HCT116 (cell line): ENCODE measurements at regions not wholly inside any gene's neighbourhood (a gene's known extent, or its start where the extent isn't known, plus 50 kb on each side); places are given as distances from the start of the nearest gene placed in this dataset.

ENCODE experiments used
- EZH2 ChIP-seq: fragments of 200-600 bp; sonication (generic); IDR thresholded peaks from 2 replicates; pipeline ENCODE4 v1.6.1; 2017; ENCODE audit warnings: antibody characterized with exemption, mixed run types
- JUND ChIP-seq: IDR thresholded peaks from 2 replicates; pipeline ENCODE4 v1.6.1; 2012
- POLR2A ChIP-seq: IDR thresholded peaks from 2 replicates; pipeline ENCODE4 v1.7.0; 2011; ENCODE audit warnings: borderline replicate concordance; ENCODE audit not compliant: insufficient read depth, insufficient read length; ENCODE audit errors: extremely low read depth
- POLR2AphosphoS5 ChIP-seq: IDR thresholded peaks from 2 replicates; pipeline ENCODE4 v1.6.1; 2011; ENCODE audit warnings: mild to moderate bottlenecking, low read depth, low read length, moderate library complexity
- SIN3A ChIP-seq: IDR thresholded peaks from 2 replicates; pipeline ENCODE4 v1.6.1; 2012; ENCODE audit warnings: low read depth
- TF ChIP-seq, protein P1 (sequence below), 3 experiments: fragments of 200-600 bp in 1 of 3; sonication (generic) in 1 of 3; IDR thresholded peaks in 2 of 3; conservative IDR thresholded peaks in 1 of 3; 2 replicates each; pipeline ENCODE4 v1.5.1; 2012 to 2017; ENCODE audit warnings: low read depth in 2 of 3, low read length in 2 of 3, antibody characterized with exemption in 1 of 3, borderline replicate concordance in 1 of 3, control low read depth in 1 of 3, mild to moderate bottlenecking in 1 of 3, mixed read lengths in 1 of 3, mixed run types in 1 of 3, moderate library complexity in 1 of 3; ENCODE audit not compliant: insufficient read depth in 1 of 3
- TF ChIP-seq, protein P2 (sequence below): IDR thresholded peaks from 2 replicates; pipeline ENCODE4 v1.6.1; 2012; ENCODE audit warnings: low read depth
- TF ChIP-seq, protein P3 (sequence below): IDR thresholded peaks from 2 replicates; pipeline ENCODE4 v1.6.1; 2012

DNA sequence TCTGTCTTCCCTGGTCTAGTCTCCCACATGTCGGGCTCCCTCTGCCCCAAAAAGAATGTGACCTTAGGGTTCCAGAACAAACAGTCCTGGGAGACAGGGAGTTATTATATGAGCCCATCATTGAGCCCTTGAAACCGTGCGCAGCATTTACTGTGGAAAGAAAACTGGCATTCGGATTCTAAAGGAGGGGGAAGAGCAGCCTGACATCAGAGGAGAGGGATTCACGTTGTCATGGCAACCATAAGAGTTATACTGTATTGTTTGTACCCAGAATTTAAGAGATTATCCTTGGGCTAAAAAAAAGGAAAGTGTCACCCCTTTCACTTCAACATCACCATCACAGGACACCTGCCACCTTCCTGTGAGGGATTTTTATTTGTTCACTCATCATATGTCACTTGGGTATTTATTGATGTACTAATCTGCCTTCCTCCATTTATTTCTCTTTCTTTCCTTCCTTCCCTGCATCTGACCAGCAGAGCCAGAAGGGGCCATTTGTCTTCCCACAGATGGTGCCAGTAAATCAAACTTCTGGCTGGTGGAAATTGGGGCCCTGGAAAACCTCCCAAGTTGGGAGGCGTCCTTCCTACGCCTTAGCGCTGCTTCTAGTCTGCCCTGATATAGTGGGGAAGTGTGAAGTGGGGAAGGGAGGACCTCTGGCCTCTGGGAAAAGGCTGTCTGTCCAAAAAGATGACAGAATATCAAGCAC, 64.9 kb upstream of the FRMPD3 start:
- no peak for TF ChIP-seq JUND
- TF ChIP-seq, protein P1, sequence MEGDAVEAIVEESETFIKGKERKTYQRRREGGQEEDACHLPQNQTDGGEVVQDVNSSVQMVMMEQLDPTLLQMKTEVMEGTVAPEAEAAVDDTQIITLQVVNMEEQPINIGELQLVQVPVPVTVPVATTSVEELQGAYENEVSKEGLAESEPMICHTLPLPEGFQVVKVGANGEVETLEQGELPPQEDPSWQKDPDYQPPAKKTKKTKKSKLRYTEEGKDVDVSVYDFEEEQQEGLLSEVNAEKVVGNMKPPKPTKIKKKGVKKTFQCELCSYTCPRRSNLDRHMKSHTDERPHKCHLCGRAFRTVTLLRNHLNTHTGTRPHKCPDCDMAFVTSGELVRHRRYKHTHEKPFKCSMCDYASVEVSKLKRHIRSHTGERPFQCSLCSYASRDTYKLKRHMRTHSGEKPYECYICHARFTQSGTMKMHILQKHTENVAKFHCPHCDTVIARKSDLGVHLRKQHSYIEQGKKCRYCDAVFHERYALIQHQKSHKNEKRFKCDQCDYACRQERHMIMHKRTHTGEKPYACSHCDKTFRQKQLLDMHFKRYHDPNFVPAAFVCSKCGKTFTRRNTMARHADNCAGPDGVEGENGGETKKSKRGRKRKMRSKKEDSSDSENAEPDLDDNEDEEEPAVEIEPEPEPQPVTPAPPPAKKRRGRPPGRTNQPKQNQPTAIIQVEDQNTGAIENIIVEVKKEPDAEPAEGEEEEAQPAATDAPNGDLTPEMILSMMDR (IDR thresholded peaks at IDR 0.05 in 2 of 3, conservative IDR thresholded peaks at IDR 0.05 in 1 of 3; ENCODE audit: borderline replicate concordance in 1 of 3, insufficient read depth in 1 of 3, low read depth in 2 of 3, low read length in 2 of 3) = no peak
- TF ChIP-seq SIN3A = no peak
- TF ChIP-seq, protein P2, sequence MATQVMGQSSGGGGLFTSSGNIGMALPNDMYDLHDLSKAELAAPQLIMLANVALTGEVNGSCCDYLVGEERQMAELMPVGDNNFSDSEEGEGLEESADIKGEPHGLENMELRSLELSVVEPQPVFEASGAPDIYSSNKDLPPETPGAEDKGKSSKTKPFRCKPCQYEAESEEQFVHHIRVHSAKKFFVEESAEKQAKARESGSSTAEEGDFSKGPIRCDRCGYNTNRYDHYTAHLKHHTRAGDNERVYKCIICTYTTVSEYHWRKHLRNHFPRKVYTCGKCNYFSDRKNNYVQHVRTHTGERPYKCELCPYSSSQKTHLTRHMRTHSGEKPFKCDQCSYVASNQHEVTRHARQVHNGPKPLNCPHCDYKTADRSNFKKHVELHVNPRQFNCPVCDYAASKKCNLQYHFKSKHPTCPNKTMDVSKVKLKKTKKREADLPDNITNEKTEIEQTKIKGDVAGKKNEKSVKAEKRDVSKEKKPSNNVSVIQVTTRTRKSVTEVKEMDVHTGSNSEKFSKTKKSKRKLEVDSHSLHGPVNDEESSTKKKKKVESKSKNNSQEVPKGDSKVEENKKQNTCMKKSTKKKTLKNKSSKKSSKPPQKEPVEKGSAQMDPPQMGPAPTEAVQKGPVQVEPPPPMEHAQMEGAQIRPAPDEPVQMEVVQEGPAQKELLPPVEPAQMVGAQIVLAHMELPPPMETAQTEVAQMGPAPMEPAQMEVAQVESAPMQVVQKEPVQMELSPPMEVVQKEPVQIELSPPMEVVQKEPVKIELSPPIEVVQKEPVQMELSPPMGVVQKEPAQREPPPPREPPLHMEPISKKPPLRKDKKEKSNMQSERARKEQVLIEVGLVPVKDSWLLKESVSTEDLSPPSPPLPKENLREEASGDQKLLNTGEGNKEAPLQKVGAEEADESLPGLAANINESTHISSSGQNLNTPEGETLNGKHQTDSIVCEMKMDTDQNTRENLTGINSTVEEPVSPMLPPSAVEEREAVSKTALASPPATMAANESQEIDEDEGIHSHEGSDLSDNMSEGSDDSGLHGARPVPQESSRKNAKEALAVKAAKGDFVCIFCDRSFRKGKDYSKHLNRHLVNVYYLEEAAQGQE = no peak
- no peak for TF ChIP-seq POLR2AphosphoS5
- TF ChIP-seq POLR2A = no peak
- TF ChIP-seq, protein P3, sequence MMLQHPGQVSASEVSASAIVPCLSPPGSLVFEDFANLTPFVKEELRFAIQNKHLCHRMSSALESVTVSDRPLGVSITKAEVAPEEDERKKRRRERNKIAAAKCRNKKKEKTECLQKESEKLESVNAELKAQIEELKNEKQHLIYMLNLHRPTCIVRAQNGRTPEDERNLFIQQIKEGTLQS = no peak
- no peak for TF ChIP-seq EZH2
